ENCODE measurements at regions not wholly inside any gene's neighbourhood (a gene's known extent, or its start where the extent isn't known, plus 50 kb on each side); places are given as distances from the start of the nearest gene placed in this dataset.

DNA sequence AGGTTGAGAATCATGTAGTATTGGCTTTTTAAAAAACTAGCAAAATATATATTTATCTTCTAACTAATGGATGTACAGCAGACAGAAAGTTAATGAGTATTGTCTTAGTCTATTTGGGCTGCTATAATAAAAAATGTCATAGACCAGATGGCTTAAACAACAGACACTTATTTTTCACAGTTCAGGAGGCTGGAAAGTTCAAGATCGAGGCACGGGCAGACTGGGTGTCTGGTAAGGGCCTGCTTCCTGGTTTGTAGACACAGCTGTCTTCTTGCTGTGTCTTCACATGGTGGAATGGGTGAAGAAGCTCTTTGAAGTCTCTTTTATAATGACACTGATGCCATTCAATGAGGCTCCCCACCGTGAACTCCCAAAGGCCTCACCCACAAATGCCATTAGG, 70.1 kb upstream of the KRR1 start:
- no peak overlapping the region for H3K27ac ChIP-seq
- H3K36me3 ChIP-seq: no peaks in the 10 kb centered on the region
- TF ChIP-seq, protein P1, sequence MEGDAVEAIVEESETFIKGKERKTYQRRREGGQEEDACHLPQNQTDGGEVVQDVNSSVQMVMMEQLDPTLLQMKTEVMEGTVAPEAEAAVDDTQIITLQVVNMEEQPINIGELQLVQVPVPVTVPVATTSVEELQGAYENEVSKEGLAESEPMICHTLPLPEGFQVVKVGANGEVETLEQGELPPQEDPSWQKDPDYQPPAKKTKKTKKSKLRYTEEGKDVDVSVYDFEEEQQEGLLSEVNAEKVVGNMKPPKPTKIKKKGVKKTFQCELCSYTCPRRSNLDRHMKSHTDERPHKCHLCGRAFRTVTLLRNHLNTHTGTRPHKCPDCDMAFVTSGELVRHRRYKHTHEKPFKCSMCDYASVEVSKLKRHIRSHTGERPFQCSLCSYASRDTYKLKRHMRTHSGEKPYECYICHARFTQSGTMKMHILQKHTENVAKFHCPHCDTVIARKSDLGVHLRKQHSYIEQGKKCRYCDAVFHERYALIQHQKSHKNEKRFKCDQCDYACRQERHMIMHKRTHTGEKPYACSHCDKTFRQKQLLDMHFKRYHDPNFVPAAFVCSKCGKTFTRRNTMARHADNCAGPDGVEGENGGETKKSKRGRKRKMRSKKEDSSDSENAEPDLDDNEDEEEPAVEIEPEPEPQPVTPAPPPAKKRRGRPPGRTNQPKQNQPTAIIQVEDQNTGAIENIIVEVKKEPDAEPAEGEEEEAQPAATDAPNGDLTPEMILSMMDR (IDR thresholded peaks at IDR 0.05): no peak
- no peaks in the 10 kb centered on the region for H3K9me3 ChIP-seq
- H3K4me1 ChIP-seq: no peaks in the 10 kb centered on the region
- ATAC-seq (no peak), DNase-seq (peak in 2 of 4 donors; percentile 59 to 73)
- H3K27me3 ChIP-seq: no peaks in the 10 kb centered on the region
- intact Hi-C loops (cut with DNase I): no loop called here
- no peak overlapping the region for H3K4me3 ChIP-seq

DNA sequence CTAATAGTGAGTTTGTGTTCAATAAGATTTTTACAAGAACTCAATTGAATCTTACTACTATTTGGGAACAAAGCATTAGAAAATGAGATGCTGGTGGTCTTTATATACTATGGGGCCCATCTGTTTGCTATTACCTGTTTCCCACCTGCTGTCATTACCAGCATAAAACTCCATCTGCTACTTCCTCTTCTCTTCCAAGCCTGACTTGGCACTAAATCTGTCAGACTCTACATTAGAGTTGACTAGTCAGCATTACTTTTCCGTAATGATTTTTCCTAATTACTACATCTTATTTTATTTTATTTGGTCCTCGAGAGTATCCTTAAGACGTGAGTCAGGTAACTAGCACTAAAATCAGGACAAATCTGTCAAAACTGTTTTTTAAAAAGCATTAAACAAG, 68.1 kb upstream of the KRR1 start:
- ATAC-seq (no peak), DNase-seq (no peak)
- intact Hi-C loops (cut with DNase I): no loop called here
- TF ChIP-seq, protein P1 (IDR thresholded peaks at IDR 0.05): no peak
- no peak overlapping the region for H3K4me3 ChIP-seq
- H3K9me3 ChIP-seq: no peaks in the 10 kb centered on the region
- H3K36me3 ChIP-seq: no peaks in the 10 kb centered on the region
- H3K27me3 ChIP-seq: no peaks in the 10 kb centered on the region
- no peaks in the 10 kb centered on the region for H3K4me1 ChIP-seq
- no peak overlapping the region for H3K27ac ChIP-seq

DNA sequence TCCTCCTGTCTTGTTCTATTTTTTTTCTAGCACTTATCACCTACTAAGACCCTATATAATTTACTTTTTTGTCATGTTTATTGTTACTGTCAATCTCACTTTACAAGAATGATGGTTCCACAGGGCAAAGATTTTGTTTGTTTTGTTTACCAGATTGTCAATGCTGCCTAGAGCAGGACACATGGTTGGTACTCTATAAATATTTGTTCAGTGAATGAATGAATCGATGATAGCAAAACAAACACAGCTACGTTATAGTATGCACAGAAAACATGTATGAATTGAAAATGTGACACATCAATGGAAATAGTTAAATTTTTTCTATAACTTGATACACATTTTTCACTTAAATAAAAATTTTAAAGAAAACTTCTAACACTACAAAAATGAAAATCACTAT, 67.1 kb upstream of the KRR1 start:
- intact Hi-C loops (cut with DNase I): no loop called here
- ATAC-seq: no peak
- Histone ChIP-seq H3K27me3 (no peaks in the 10 kb centered on the region), H3K36me3 (no peaks in the 10 kb centered on the region), H3K27ac (no peak overlapping the region), H3K4me1 (no peaks in the 10 kb centered on the region), H3K4me3 (no peak overlapping the region), H3K9me3 (no peaks in the 10 kb centered on the region)
- DNase-seq: no peak
- TF ChIP-seq, protein P1 (IDR thresholded peaks at IDR 0.05): no peak

DNA sequence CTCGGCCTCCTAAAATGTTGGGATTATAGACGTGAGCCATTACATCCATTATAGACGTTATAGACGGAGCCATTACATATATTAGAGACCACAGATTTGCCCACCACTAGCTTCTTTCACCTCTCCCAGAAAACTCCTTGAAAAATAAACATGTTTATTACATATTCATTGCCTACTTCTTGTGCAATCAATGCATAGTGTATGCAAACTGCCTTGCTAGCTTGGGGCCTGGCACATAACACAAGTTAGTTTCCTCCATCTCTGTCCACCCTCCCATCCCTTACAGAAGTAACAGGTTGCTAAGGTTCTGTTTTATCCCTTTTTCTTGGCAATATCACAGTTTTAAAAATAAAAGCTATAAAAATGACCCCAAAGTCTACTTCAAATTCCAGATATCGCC, 66.4 kb upstream of the KRR1 start:
- TF ChIP-seq, protein P1 (IDR thresholded peaks at IDR 0.05): no peak
- intact Hi-C loops (cut with DNase I): no loop called here
- no peak for DNase-seq

DNA sequence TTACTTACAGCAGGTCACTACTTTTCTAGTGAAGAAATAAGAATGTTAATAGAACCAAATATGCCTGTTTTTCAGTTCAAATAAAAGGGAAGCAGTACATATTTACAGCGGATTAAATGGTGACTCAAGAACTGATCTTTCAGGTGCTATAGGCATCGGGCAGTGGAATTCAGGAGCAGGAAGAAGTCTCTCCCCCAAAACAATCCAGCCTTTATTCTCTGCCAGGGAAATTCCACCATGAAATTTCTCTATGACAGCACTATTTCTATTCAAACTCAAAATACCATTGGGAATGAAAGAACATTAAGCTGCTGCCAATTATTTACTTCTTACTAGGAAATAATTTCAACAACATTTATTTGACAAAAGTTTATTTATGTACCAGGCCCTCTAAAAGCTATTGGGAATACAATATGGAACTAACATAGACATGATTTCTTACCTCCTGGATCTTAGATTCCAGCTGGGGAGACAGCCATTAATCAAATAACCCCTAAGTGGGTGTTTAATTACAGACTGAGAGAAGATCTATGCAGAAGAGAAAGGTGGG, 60.3 kb upstream of the KRR1 start:
- H3K36me3 ChIP-seq: no peaks in the 10 kb centered on the region
- H3K27me3 ChIP-seq: no peaks in the 10 kb centered on the region
- TF ChIP-seq, protein P1 (IDR thresholded peaks at IDR 0.05): no peak
- intact Hi-C loops (cut with DNase I): no loop called here
- DNase-seq: no peak
- H3K27ac ChIP-seq: no peak overlapping the region
- no peaks in the 10 kb centered on the region for H3K9me3 ChIP-seq
- ATAC-seq: no peak
- H3K4me3 ChIP-seq: no peak overlapping the region
- no peaks in the 10 kb centered on the region for H3K4me1 ChIP-seq

More for the DNA sequence above, 66.4 kb upstream of the KRR1 start:
- Histone ChIP-seq H3K4me1 (no peaks in the 10 kb centered on the region), H3K27me3 (no peaks in the 10 kb centered on the region), H3K36me3 (no peaks in the 10 kb centered on the region), H3K9me3 (no peaks in the 10 kb centered on the region), H3K27ac (no peak overlapping the region), H3K4me3 (no peak overlapping the region)
- ATAC-seq: no peak

Data from left lung (tissue), 4 donors.